NCI-H2171 (cell line): ENCODE measurements at regions not wholly inside any gene's neighbourhood (a gene's known extent, or its start where the extent isn't known, plus 50 kb on each side); places are given as distances from the start of the nearest gene placed in this dataset.
"Not testable (repeated sequence)": the region's sequence is repeated elsewhere in the genome, so short reads cannot be mapped to it uniquely, and the experiment has no call there.

Experiments used
- DNase-seq: peaks from one replicate; lab custom pipeline; 2025; lab: John Stamatoyannopoulos, UW

- DNase-seq: no peak
These were observed 300.6 kb downstream of the ZNF326 start for GRCh38 chr1:90295534-90295933.

DNA sequence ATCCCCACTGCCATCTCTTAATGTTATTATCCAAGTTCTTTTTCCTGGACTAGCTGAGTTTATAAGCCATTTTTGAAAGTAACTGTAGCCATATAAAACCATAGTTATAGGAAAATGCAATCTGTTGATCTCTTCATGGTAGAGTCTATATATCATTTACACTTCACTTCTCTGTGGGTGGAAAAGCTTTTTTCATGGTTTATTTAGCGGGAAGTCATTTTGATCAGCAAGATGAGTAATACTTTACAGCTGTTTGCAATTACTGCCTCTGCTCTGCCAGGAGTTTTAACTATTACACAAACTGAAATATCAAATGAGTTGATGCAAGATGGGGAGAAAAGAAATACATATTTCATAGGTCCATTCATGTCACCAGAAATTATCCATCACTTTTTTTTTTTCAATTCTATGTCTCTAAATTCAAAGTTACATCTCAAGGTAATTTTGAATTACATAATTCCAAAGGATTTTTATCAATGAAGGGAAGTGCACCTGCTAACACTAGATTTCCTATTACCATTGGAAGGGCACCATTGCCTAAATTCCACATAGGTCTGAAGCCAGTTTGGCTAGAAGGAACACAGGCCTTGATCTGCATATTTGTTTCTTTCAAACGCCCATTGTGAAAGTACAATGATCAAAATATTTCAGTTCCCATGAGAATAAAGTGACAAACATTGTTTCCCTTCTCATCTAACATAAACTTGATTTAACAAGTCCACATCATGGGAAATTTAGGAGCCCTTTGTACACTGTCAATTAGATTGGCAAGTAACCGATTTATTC lies 296.7 kb downstream of the ZNF326 start:
- no peak for DNase-seq

DNA sequence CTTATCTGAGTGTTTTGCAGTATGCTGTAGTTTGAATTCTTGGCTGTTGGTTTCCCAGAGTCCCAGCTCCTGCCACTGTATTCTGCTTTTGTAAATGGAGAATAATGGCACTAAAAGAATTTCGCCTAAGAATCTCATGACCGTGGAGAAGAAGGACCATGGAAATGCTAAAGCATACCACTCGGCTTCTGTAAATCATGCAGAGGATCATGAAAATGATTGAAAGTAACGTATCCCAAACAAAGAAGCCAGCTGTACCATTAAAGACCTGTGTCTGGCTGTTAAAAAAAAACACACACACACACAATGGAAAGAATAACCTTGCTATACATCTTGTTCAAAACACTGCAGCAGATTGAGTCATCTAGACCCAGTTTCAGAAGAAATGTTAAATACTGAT lies 287.9 kb downstream of the ZNF326 start:
- no peak for DNase-seq

- not testable (repeated sequence) for DNase-seq
These were observed 287.0 kb downstream of the ZNF326 start for GRCh38 chr1:90281886-90282285.

DNA sequence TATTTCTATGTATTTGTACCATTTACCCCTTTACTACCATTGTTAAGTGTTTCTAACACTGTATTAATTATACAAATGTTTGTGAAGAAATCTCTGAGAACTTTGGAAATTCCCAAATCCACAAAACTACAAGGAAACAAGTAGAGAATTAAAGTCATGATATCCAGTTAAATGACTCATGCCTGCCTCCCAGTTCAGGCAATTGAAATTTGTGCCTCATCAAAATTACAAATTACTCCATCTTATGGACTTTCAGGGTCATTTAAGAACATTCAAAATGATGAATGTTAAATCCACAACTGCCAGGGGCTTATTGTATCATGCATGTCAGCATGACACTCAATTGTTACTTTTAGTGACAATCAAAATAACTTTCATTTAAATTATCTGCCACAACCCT lies 282.4 kb downstream of the ZNF326 start:
- no peak for DNase-seq

DNA sequence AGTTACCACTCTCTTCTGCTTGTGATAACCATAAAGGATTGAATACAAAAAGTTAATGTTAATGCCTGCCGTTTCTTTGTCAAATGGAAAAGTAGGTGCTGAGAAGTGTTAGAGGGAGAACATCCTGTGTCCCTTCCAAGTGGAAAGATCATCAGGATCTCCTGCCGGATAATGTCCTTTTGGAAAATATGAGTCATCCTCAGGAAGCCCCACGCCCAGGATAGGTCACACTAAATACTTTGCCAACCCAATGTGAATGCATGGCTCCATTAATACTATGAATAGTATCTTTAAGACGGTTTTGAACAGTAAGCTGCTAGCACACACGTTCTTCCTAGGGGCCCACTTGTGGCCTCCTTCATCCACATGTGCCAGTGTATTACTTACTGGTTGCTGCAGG lies 279.5 kb downstream of the ZNF326 start:
- DNase-seq: no peak

DNA sequence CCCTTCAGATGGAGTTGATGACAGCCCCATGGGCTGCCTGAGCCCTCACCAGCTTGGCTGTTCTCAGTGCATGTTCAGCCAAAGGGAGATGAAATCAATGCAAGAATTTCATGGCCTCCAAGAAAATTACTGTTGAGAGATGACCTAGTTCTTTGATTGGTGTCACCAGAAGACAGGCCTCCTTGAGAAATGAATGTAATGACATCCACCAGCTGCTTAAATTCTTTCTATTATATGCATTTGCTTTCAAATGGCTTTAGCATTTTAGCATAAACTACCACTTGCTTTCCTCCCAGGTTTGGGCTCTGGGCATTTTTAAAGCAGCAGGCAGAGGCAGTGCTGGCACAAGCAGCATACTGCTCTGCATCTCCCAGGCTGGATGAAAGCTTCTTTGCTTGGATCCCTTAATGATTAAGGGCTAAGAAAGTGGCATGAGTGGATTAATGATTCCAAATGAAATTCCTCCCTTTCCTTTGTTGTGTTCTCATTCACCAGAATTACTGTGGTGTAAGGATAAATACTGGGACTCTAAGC lies 278.4 kb downstream of the ZNF326 start:
- DNase-seq: no peak

DNA sequence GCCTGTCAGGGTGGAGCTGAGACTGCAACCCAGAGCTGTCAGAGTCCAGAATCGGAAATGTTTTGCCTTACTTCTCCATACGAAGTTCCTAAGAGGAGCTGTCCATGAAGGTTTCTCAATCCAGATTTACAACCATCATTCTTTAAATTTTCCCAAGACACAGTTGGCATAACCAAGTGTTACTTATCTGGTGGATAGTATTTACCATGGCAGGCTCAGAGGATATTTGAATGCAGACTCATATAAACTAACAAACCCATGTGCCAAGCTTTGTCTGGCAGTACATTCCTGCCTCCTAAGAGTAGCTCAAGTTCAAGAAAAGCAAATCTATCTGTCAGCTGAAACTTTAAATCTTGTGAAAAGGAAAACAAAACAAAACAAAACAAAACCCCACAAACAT lies 267.9 kb downstream of the ZNF326 start:
- DNase-seq: no peak

DNA sequence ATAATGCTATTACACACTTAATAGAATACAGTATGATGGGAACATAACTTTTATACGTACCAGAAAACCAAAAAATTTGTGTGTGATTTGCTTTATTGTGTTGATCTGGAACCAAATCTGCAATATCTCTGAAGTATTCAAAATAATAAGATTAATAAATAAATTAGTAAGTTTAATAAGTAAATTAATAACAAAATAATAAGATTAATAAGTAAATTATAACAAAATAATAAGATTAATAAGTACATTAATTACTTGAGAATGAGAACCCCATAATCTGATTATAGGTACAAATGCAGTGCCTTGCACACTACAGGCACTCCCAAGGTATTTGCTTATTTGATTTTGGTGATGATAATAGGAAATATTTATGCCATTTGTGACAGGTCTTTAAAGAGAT lies 267.4 kb downstream of the ZNF326 start:
- no peak for DNase-seq

GRCh38 chr1:90246069-90246468 lies 251.2 kb downstream of the ZNF326 start:
- no peak for DNase-seq

DNA sequence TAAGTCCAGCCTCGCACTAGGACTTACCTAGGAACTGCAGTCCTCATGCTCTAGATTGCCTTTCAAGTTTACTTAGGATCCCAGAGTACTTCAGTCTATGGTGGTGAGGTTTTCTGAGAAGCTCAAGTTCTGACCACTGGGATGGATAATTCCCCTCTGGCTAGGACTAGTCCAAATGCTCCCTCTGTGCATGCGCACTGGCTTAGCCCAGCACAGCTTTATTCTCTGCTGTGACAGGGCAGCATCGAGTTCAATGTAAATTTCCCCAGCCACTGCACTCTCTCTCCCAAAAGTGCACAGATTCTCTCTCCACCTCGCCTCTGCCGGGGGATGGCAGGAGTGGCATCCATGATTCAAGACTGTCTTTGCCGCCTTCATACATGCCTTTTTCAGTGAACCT lies 241.6 kb downstream of the ZNF326 start:
- DNase-seq: no peak

- no peak for DNase-seq
These were observed 228.5 kb downstream of the ZNF326 start for GRCh38 chr1:90223401-90223800.

DNA sequence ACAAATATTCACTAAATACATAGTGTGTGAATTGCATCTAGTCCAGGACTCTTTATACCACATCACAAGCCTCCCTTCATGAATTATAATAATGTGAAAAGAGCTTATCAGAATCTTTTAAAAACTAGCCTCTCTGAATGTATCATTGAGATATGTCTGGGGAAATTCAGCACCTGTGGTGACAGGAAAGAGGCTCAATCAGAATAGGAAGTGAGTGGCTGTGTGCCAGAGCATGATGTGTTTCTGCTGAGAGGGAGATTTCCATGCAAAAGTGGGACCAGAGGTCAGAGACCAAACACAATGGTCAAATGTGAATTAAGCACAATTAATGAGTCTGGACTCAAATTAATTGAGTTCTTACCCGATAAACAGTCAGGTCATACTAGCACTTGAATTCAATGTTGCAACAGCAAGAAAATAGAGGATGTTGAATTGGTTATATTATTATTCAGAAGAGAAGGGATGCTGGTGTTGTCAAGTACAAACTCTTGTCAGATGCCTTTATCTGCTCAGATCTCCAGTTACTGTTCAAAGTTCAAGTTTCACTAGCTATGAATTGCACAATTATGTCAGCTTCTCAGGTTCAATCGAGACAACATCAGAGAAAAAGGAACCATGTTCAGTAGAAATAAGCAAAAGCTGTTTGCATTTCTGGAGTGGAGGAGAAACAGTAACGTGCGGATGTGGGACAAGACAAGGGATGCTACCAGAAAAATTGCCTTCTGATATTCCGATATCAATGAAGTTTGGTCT lies 226.2 kb downstream of the ZNF326 start:
- no peak for DNase-seq

DNA sequence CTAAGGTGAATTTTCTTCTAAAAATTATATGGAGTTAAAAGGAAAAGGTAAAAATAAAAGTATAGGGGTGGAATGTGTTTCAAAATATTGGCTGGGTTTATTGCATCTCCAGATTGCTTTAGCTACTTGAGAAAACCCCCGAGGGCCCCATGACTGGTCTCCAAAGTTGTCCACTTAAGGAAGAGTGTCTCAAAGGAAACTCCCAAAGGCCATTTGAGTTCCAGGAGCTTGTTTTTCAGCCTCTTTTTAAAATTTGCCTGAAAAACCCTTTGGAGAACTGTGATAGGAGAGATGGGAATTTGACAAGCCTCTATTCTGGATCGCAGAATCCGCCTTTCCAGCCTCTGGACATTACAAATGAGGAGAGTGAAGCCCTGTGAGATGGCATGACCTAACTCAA lies 225.6 kb downstream of the ZNF326 start:
- no peak for DNase-seq

GRCh38 chr1:90219166-90219871 lies 224.4 kb downstream of the ZNF326 start:
- not testable (repeated sequence) for DNase-seq

- DNase-seq: no peak
These were observed 216.0 kb downstream of the ZNF326 start for GRCh38 chr1:90210633-90211491.

- DNase-seq: no peak
These were observed 214.0 kb downstream of the ZNF326 start for GRCh38 chr1:90208949-90209348.

DNA sequence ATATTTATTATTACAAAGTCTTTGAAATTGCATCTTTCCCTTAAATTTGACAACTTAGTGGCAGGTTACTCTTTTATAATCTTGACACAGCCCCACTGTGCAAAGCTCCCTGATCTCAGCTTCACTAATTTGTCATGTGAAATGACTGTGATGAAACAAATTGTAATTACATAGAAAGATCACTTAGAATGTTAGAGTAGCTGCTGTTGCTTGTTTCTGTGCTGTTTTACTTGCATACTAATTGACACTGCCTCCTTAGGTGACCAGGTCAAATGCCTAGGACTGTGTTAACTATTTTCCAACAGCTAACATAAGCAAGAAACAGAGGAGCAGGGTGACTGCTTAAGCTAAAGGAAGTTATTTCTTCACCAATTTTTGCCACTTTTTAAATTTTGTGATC lies 211.3 kb downstream of the ZNF326 start:
- DNase-seq: no peak

DNA sequence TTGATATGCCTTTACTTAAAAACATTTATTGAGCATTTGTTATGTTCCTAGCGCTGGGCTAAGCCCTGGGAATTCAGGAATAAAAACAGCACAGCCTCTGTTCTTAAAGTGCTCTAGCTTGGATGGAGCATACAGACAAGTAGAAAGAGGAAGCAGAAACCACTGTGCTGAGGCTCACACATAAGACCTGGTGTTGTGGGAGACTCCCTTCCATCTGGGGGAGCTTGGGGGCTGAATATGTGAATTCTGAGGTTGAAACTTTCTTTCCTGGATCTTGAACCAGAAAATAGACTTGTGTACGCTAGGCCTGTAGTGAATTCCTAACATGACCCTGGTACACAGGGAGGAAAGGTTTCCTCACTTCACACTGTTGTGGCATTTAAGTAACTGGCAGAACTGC lies 209.9 kb downstream of the ZNF326 start:
- DNase-seq: no peak

- DNase-seq: no peak
These were observed 209.2 kb downstream of the ZNF326 start for GRCh38 chr1:90204023-90204590.
